Loucy (cell line): ENCODE measurements at regions not wholly inside any gene's neighbourhood (a gene's known extent, or its start where the extent isn't known, plus 50 kb on each side); places are given as distances from the start of the nearest gene placed in this dataset.

Source experiments
- H2AFZ ChIP-seq: fragments of 200-600 bp; sonication (generic); 2 replicates; pipeline ENCODE4 v1.6.0; 2016; ENCODE audit warnings: antibody characterized with exemption, mild to moderate bottlenecking, low read length, moderate library complexity
- H3F3A ChIP-seq: fragments of 200-600 bp; 2 replicates; pipeline ENCODE4 v1.6.0; 2016; ENCODE audit warnings: antibody characterized with exemption, low read depth, mild to moderate bottlenecking
- H3K27me3 ChIP-seq: fragments of 200-600 bp; sonication (generic); 2 replicates; pipeline ENCODE4 v1.6.1; 2014; ENCODE audit warnings: low read length, mild to moderate bottlenecking; ENCODE audit not compliant: insufficient read depth, poor library complexity, severe bottlenecking
- H3K36me3 ChIP-seq: fragments of 200-600 bp; sonication (generic); 2 replicates; pipeline ENCODE4 v1.6.1; 2016; ENCODE audit warnings: low read length; ENCODE audit not compliant: insufficient read depth
- H3K4me1 ChIP-seq: fragments of 200-600 bp; sonication (generic); 2 replicates; pipeline ENCODE4 v1.5.1; 2014; ENCODE audit warnings: low read length, mild to moderate bottlenecking; ENCODE audit not compliant: insufficient read depth, poor library complexity, severe bottlenecking
- H3K4me2 ChIP-seq: fragments of 200-600 bp; sonication (generic); 2 replicates; pipeline ENCODE4 v1.6.0; 2014; ENCODE audit warnings: antibody characterized with exemption, low read length, low read depth, mild to moderate bottlenecking; ENCODE audit not compliant: poor library complexity, severe bottlenecking
- H3K4me3 ChIP-seq: fragments of 200-600 bp; sonication (generic); 2 replicates; pipeline ENCODE4 v1.5.1; 2014; ENCODE audit warnings: low read length, mild to moderate bottlenecking, mixed read lengths; ENCODE audit not compliant: poor library complexity, severe bottlenecking
- H3K79me2 ChIP-seq: fragments of 200-600 bp; sonication (generic); 2 replicates; pipeline ENCODE4 v1.6.1; 2014; ENCODE audit warnings: low read length; ENCODE audit not compliant: insufficient read depth
- H3K9ac ChIP-seq: fragments of 200-600 bp; sonication (generic); 2 replicates; pipeline ENCODE4 v1.6.0; 2014; ENCODE audit warnings: mild to moderate bottlenecking, low read depth, low read length, moderate library complexity; ENCODE audit not compliant: poor library complexity, severe bottlenecking
- H3K9me2 ChIP-seq: fragments of 200-600 bp; sonication (generic); replicated peaks from 2 replicates; pipeline ENCODE4 v1.6.1; 2016; ENCODE audit warnings: low read depth, low read length, mixed read lengths
- H3K9me3 ChIP-seq: fragments of 200-600 bp; sonication (generic); 2 replicates; pipeline ENCODE4 v1.6.1; 2014; ENCODE audit warnings: mild to moderate bottlenecking, antibody characterized with exemption, low read length, low read depth; ENCODE audit not compliant: insufficient read depth
- H4K20me1 ChIP-seq: fragments of 200-600 bp; sonication (generic); 2 replicates; pipeline ENCODE4 v1.6.0; 2014; ENCODE audit warnings: antibody characterized with exemption, low read length, mild to moderate bottlenecking; ENCODE audit not compliant: insufficient read depth, poor library complexity, severe bottlenecking
- CTCF ChIP-seq: fragments of 200-600 bp; sonication (generic); conservative IDR thresholded peaks from 2 replicates; pipeline ENCODE4 v1.5.1; 2014; ENCODE audit warnings: mild to moderate bottlenecking, antibody characterized with exemption, low read length
- EZH2phosphoT487 ChIP-seq: fragments of 200-600 bp; IDR thresholded peaks from 2 replicates; pipeline ENCODE4 v1.6.1; 2018; ENCODE audit warnings: antibody characterized with exemption, mild to moderate bottlenecking, moderate library complexity, borderline replicate concordance

- TF ChIP-seq CTCF, result no peak
- TF ChIP-seq EZH2phosphoT487, result no peak
- Histone ChIP-seq H3K4me3 (peak overlapping the region; percentile 66), H3K9me2 (no peaks in the 10 kb centered on the region), H3K36me3 (no peaks in the 10 kb centered on the region), H3K9ac (no peak overlapping the region), H3K9me3 (no peaks in the 10 kb centered on the region), H3F3A (no peaks in the 10 kb centered on the region), H3K4me2 (peak overlapping the region; percentile 11), H3K4me1 (peaks cover 5% of the 10 kb centered on the region), H3K27me3 (no peaks in the 10 kb centered on the region), H2AFZ (peak overlapping the region; percentile 37; the same call in 1 of the 2 replicates), H3K79me2 (no peaks in the 10 kb centered on the region), H4K20me1 (no peaks in the 10 kb centered on the region)
Measured at GRCh38 chr15:35667908-35668307, 121.9 kb upstream of the DPH6 start.

GRCh38 chr15:35669021-35669420 is 123.1 kb upstream of the DPH6 start:
- Histone ChIP-seq H4K20me1 (no peaks in the 10 kb centered on the region), H3K9me2 (no peaks in the 10 kb centered on the region), H3K9ac (no peak overlapping the region), H3K9me3 (no peaks in the 10 kb centered on the region), H3K36me3 (no peaks in the 10 kb centered on the region), H3K4me1 (peaks cover 5% of the 10 kb centered on the region), H3K4me2 (no peak overlapping the region), H3K4me3 (no peak overlapping the region), H3K79me2 (no peaks in the 10 kb centered on the region), H3F3A (no peaks in the 10 kb centered on the region), H3K27me3 (no peaks in the 10 kb centered on the region), H2AFZ (no peak overlapping the region)
- TF ChIP-seq CTCF (no peak), EZH2phosphoT487 (no peak)

GRCh38 chr15:35669432-35670045 is 123.6 kb upstream of the DPH6 start:
- Histone ChIP-seq H3K27me3 (no peaks in the 10 kb centered on the region), H3K9me3 (no peaks in the 10 kb centered on the region), H3K4me2 (no peak overlapping the region), H3K9ac (no peak overlapping the region), H4K20me1 (no peaks in the 10 kb centered on the region), H3K4me1 (peaks cover 5% of the 10 kb centered on the region), H3K4me3 (no peak overlapping the region), H3K9me2 (no peaks in the 10 kb centered on the region), H3K36me3 (no peaks in the 10 kb centered on the region), H3F3A (no peaks in the 10 kb centered on the region), H2AFZ (no peak overlapping the region), H3K79me2 (no peaks in the 10 kb centered on the region)
- TF ChIP-seq CTCF (no peak), EZH2phosphoT487 (no peak)
